ENCODE measurements at regions not wholly inside any gene's neighbourhood (a gene's known extent, or its start where the extent isn't known, plus 50 kb on each side); places are given as distances from the start of the nearest gene placed in this dataset.

DNA sequence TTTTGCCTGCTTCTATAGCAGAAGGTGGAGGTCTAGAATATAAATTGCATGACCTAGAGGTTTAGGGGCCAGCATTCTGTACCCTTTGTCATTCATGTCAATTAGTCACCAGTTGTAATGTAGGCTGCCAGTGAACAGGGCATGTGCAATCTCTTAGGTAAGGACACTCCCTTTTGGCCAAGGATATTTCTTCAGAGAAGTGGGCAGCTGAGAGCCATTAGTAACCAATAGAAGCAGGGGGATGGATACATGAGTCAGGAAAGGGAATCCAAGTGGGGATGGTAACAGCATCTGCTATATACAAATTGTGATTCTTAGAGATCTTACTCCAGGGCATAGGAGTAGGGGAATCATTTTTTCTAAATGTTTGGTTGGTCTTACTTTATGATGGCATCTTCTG is 494.2 kb upstream of the JAG1 start:
- H3K4me2 ChIP-seq (ENCODE audit: low read depth, low read length) = no peak overlapping the region
- ATAC-seq (no peak), DNase-seq (ENCODE audit: low spot score) (no peak), FAIRE-seq (no peak)
- no peak overlapping the region for H3K9ac ChIP-seq (ENCODE audit: insufficient read depth, low read depth, low read length)
- ChIA-PET CTCF (ENCODE audit: low intra/inter-chr PET ratio, low total read pairs) (no interaction called here), POLR2A (no interaction called here)
- TF ChIP-seq ZNF329 (CRISPR knock-in tag; IDR thresholded peaks at IDR 0.05; ENCODE audit: low read depth) (no peak), HINFP (CRISPR knock-in tag; IDR thresholded peaks at IDR 0.05; ENCODE audit: low read depth) (no peak), ZBTB34 (CRISPR knock-in tag; IDR thresholded peaks at IDR 0.05) (no peak)
- no peaks in the 10 kb centered on the region for H3K9me3 ChIP-seq (ENCODE audit: low read length)
- H3K36me3 ChIP-seq (replicated peaks in 1 of 2; ENCODE audit: control insufficient read depth in 1 of 2, insufficient read depth in 2 of 2, low read length in 2 of 2) = no peaks in the 10 kb centered on the region
- H4K20me1 ChIP-seq (ENCODE audit: insufficient read depth, low read length) = no peaks in the 10 kb centered on the region
- no peak overlapping the region for H2AFZ ChIP-seq (ENCODE audit: low read length)
- no peaks in the 10 kb centered on the region for H3K27me3 ChIP-seq (ENCODE audit: control insufficient read depth in 1 of 2, insufficient read depth in 2 of 2, low read length in 2 of 2)
- no TSS peak for BruUV-seq (replicated peaks)
- H3K4me1 ChIP-seq (ENCODE audit: insufficient read depth, low read length) = no peaks in the 10 kb centered on the region
- no peak overlapping the region for H3K27ac ChIP-seq (ENCODE audit: extremely low read length, insufficient read depth, low read length)
- in situ Hi-C loops (cut with HindIII; ENCODE audit: extremely low pct_ligation_motif_present, low pct_unique_long_range_greater_than_20kb) (no loop called here), intact Hi-C loops (cut with micrococcal nuclease; ENCODE audit: unreplicated experiment) (no loop called here)
- H3K79me2 ChIP-seq (ENCODE audit: insufficient read depth, low read length) = no peaks in the 10 kb centered on the region
- no peak overlapping the region for H3K4me3 ChIP-seq (replicated peaks in 1 of 3; ENCODE audit: insufficient read depth in 1 of 3, low read depth in 2 of 3, low read length in 3 of 3)

DNA sequence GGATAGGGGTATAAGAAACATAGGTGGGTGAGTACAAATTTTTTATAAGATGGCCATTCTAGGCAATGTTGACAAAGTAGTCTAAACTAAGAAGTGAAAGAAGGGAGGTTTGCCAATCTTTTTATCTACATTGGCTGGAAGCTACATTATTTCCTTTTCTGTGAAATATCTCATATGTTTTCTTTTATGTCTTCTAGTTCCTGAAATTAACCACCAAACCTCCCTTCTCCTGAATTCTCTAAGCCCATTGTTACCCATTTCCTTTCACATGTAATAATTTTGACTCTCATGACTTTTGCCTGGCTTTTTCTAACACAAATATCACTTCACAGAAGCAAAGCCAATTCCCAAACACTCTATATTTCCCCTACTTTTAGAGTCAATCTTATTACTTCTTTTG is 496.2 kb upstream of the JAG1 start:
- ChIA-PET CTCF (ENCODE audit: low intra/inter-chr PET ratio, low total read pairs) (no interaction called here), POLR2A (no interaction called here)
- Histone ChIP-seq H3K79me2 (ENCODE audit: insufficient read depth, low read length) (no peaks in the 10 kb centered on the region), H3K27me3 (ENCODE audit: control insufficient read depth in 1 of 2, insufficient read depth in 2 of 2, low read length in 2 of 2) (no peaks in the 10 kb centered on the region), H3K36me3 (replicated peaks in 1 of 2; ENCODE audit: control insufficient read depth in 1 of 2, insufficient read depth in 2 of 2, low read length in 2 of 2) (no peaks in the 10 kb centered on the region), H3K9ac (ENCODE audit: insufficient read depth, low read depth, low read length) (no peak overlapping the region), H3K4me2 (ENCODE audit: low read depth, low read length) (no peak overlapping the region), H3K9me3 (ENCODE audit: low read length) (no peaks in the 10 kb centered on the region), H3K27ac (ENCODE audit: extremely low read length, insufficient read depth, low read length) (no peak overlapping the region), H2AFZ (ENCODE audit: low read length) (no peak overlapping the region), H4K20me1 (ENCODE audit: insufficient read depth, low read length) (no peaks in the 10 kb centered on the region), H3K4me1 (ENCODE audit: insufficient read depth, low read length) (no peaks in the 10 kb centered on the region), H3K4me3 (replicated peaks in 1 of 3; ENCODE audit: insufficient read depth in 1 of 3, low read depth in 2 of 3, low read length in 3 of 3) (no peak overlapping the region)
- in situ Hi-C loops (cut with HindIII; ENCODE audit: extremely low pct_ligation_motif_present, low pct_unique_long_range_greater_than_20kb) = no loop called here
- FAIRE-seq (no peak), ATAC-seq (no peak), DNase-seq (ENCODE audit: low spot score) (no peak)
- no TSS peak for BruUV-seq (replicated peaks)
- intact Hi-C loops (cut with micrococcal nuclease; ENCODE audit: unreplicated experiment) = no loop called here
- TF ChIP-seq, protein P1, sequence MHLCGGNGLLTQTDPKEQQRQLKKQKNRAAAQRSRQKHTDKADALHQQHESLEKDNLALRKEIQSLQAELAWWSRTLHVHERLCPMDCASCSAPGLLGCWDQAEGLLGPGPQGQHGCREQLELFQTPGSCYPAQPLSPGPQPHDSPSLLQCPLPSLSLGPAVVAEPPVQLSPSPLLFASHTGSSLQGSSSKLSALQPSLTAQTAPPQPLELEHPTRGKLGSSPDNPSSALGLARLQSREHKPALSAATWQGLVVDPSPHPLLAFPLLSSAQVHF (CRISPR knock-in tag; IDR thresholded peaks at IDR 0.05) = no peak
- TF ChIP-seq, protein P2, sequence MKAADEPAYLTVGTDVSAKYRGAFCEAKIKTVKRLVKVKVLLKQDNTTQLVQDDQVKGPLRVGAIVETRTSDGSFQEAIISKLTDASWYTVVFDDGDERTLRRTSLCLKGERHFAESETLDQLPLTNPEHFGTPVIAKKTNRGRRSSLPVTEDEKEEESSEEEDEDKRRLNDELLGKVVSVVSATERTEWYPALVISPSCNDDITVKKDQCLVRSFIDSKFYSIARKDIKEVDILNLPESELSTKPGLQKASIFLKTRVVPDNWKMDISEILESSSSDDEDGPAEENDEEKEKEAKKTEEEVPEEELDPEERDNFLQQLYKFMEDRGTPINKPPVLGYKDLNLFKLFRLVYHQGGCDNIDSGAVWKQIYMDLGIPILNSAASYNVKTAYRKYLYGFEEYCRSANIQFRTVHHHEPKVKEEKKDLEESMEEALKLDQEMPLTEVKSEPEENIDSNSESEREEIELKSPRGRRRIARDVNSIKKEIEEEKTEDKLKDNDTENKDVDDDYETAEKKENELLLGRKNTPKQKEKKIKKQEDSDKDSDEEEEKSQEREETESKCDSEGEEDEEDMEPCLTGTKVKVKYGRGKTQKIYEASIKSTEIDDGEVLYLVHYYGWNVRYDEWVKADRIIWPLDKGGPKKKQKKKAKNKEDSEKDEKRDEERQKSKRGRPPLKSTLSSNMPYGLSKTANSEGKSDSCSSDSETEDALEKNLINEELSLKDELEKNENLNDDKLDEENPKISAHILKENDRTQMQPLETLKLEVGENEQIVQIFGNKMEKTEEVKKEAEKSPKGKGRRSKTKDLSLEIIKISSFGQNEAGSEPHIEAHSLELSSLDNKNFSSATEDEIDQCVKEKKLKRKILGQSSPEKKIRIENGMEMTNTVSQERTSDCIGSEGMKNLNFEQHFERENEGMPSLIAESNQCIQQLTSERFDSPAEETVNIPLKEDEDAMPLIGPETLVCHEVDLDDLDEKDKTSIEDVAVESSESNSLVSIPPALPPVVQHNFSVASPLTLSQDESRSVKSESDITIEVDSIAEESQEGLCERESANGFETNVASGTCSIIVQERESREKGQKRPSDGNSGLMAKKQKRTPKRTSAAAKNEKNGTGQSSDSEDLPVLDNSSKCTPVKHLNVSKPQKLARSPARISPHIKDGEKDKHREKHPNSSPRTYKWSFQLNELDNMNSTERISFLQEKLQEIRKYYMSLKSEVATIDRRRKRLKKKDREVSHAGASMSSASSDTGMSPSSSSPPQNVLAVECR (CRISPR knock-in tag; IDR thresholded peaks at IDR 0.05; ENCODE audit: borderline replicate concordance) = no peak
- TF ChIP-seq ZZZ3 (CRISPR knock-in tag; IDR thresholded peaks at IDR 0.05; ENCODE audit: borderline replicate concordance) (no peak), GZF1 (CRISPR knock-in tag; IDR thresholded peaks at IDR 0.05) (no peak), ZNF460 (CRISPR knock-in tag; IDR thresholded peaks at IDR 0.05; ENCODE audit: borderline replicate concordance) (no peak)
